ENCODE measurements at regions not wholly inside any gene's neighbourhood (a gene's known extent, or its start where the extent isn't known, plus 50 kb on each side); places are given as distances from the start of the nearest gene placed in this dataset.

- no peak overlapping the region for H3K4me3 Mint-ChIP-seq (ENCODE audit: unreplicated experiment)
- Histone ChIP-seq H3K4me1 (no peaks in the 10 kb centered on the region), H3K36me3 (ENCODE audit: control insufficient read depth, insufficient read depth, low read length) (no peaks in the 10 kb centered on the region), H3K4me3 (ENCODE audit: low read depth, low read length) (no peak overlapping the region), H3K27me3 (replicated peaks; ENCODE audit: control insufficient read depth, insufficient read depth, low read length) (no peaks in the 10 kb centered on the region), H3K9me3 (no peaks in the 10 kb centered on the region)
- H3K4me1 Mint-ChIP-seq (ENCODE audit: low read depth, unreplicated experiment) = no peaks in the 10 kb centered on the region
- no peak for TF ChIP-seq CTCF (IDR thresholded peaks at IDR 0.05; ENCODE audit: insufficient read depth in 1 of 2, low read depth in 1 of 2, low read length in 1 of 2, severe bottlenecking in 1 of 2, unreplicated experiment in 1 of 2)
- H3K27ac Mint-ChIP-seq (ENCODE audit: unreplicated experiment) = no peak overlapping the region
- H3K36me3 Mint-ChIP-seq (ENCODE audit: insufficient read depth, unreplicated experiment) = no peaks in the 10 kb centered on the region
- no TSS peak for BruUV-seq (replicated peaks)
- H3K9me3 Mint-ChIP-seq (ENCODE audit: unreplicated experiment) = peaks cover 25% of the 10 kb centered on the region
- intact Hi-C loops (cut with micrococcal nuclease; ENCODE audit: unreplicated experiment) = no loop called here
- H3K27me3 Mint-ChIP-seq (ENCODE audit: insufficient read depth, unreplicated experiment) = no peaks in the 10 kb centered on the region
- ChIA-PET CTCF (no interaction called here), POLR2A (no interaction called here)
- DNase-seq = no peak
Observed at GRCh38 chr4:18961266-18961665, 939.7 kb upstream of the LCORL start.

GRCh38 chr4:18957716-18958115 is 936.2 kb upstream of the LCORL start:
- H3K27ac Mint-ChIP-seq (ENCODE audit: unreplicated experiment) = no peak overlapping the region
- Histone ChIP-seq H3K4me3 (ENCODE audit: low read depth, low read length) (no peak overlapping the region), H3K27me3 (replicated peaks; ENCODE audit: control insufficient read depth, insufficient read depth, low read length) (no peaks in the 10 kb centered on the region), H3K36me3 (ENCODE audit: control insufficient read depth, insufficient read depth, low read length) (no peaks in the 10 kb centered on the region), H3K9me3 (no peaks in the 10 kb centered on the region), H3K4me1 (no peaks in the 10 kb centered on the region)
- no peaks in the 10 kb centered on the region for H3K36me3 Mint-ChIP-seq (ENCODE audit: insufficient read depth, unreplicated experiment)
- intact Hi-C loops (cut with micrococcal nuclease; ENCODE audit: unreplicated experiment) = no loop called here
- H3K4me1 Mint-ChIP-seq (ENCODE audit: low read depth, unreplicated experiment) = peaks cover 14% of the 10 kb centered on the region
- no peaks in the 10 kb centered on the region for H3K27me3 Mint-ChIP-seq (ENCODE audit: insufficient read depth, unreplicated experiment)
- no peak for DNase-seq
- H3K4me3 Mint-ChIP-seq (ENCODE audit: unreplicated experiment) = no peak overlapping the region
- ChIA-PET POLR2A (no interaction called here), CTCF (no interaction called here)
- BruUV-seq (replicated peaks) = no TSS peak
- peaks cover 25% of the 10 kb centered on the region for H3K9me3 Mint-ChIP-seq (ENCODE audit: unreplicated experiment)
- TF ChIP-seq CTCF (IDR thresholded peaks at IDR 0.05; ENCODE audit: insufficient read depth in 1 of 2, low read depth in 1 of 2, low read length in 1 of 2, severe bottlenecking in 1 of 2, unreplicated experiment in 1 of 2) = no peak

- BruUV-seq (replicated peaks) = no TSS peak
- H3K4me3 ChIP-seq (ENCODE audit: low read depth, low read length) = no peak overlapping the region
- H3K4me1 Mint-ChIP-seq (ENCODE audit: low read depth, unreplicated experiment) = peaks cover 14% of the 10 kb centered on the region
- no peak for TF ChIP-seq CTCF (IDR thresholded peaks at IDR 0.05; ENCODE audit: insufficient read depth in 1 of 2, low read depth in 1 of 2, low read length in 1 of 2, severe bottlenecking in 1 of 2, unreplicated experiment in 1 of 2)
- H3K27ac Mint-ChIP-seq (ENCODE audit: unreplicated experiment) = no peak overlapping the region
- peaks cover 10% of the 10 kb centered on the region for H3K9me3 Mint-ChIP-seq (ENCODE audit: unreplicated experiment)
- intact Hi-C loops (cut with micrococcal nuclease; ENCODE audit: unreplicated experiment) = no loop called here
- no peak for DNase-seq
- no peaks in the 10 kb centered on the region for H3K4me1 ChIP-seq
- no peaks in the 10 kb centered on the region for H3K27me3 Mint-ChIP-seq (ENCODE audit: insufficient read depth, unreplicated experiment)
- ChIA-PET POLR2A (no interaction called here), CTCF (no interaction called here)
- no peaks in the 10 kb centered on the region for H3K27me3 ChIP-seq (replicated peaks; ENCODE audit: control insufficient read depth, insufficient read depth, low read length)
- H3K4me3 Mint-ChIP-seq (ENCODE audit: unreplicated experiment) = no peak overlapping the region
- no peaks in the 10 kb centered on the region for H3K36me3 ChIP-seq (ENCODE audit: control insufficient read depth, insufficient read depth, low read length)
- H3K9me3 ChIP-seq = no peaks in the 10 kb centered on the region
- H3K36me3 Mint-ChIP-seq (ENCODE audit: insufficient read depth, unreplicated experiment) = no peaks in the 10 kb centered on the region
Observed at GRCh38 chr4:18954538-18954937, 933.0 kb upstream of the LCORL start.

All from Caco-2 (cell line).